ENCODE measurements at regions not wholly inside any gene's neighbourhood (a gene's known extent, or its start where the extent isn't known, plus 50 kb on each side); places are given as distances from the start of the nearest gene placed in this dataset.

DNA sequence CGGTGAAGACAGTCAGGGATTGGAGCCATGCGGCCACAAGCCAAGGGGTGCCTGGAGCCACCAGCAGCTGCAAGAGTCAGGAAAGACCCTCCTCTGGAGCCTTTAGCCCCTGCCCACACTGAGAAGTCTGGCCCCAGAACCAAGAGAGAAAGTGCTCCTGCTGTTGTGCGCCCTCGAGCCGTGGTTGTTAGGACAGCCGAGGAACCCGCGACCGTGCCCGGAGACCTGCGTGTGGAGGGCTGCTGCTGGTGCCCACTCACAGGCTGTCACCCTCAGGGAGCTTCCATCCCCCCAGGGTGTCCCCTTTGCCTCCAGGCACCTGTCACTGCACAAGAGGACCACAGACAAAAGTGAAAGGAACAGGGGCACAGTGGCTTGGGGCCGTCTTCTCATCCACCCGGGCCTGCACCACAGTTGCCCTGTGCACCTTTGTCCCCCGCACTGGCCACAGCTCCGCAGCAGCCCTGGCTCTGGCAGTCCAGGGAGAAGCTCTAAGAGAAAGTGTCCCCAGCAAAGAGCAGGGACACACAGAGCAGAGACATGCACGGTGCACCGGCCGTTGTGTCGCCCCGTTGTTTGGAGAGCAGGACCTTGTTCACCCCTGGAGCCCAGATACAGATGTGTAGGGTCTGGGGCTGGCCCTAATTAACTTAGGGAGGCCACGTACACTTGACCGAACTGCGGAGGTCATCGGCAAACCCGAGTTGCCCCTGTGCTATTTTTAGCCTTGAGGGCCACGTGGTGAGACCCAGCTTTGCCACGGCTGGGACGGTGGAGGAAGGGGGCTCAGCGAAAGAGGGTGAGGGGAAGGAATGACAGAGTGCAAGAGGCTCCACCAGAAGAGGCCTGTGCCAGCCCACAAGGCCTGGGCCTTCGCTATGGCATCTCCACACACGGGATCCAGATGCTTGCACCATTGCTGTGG lies 329.2 kb downstream of the C16orf95 start:
- TF ChIP-seq EZH2phosphoT487 (IDR thresholded peaks at IDR 0.05; ENCODE audit: low read depth, severe bottlenecking, unreplicated experiment) (no peak), CTCF (IDR thresholded peaks at IDR 0.05; ENCODE audit: poor library complexity) (no peak)

Measured in hepatocyte (in vitro differentiated cells).